ENCODE measurements at regions not wholly inside any gene's neighbourhood (a gene's known extent, or its start where the extent isn't known, plus 50 kb on each side); places are given as distances from the start of the nearest gene placed in this dataset.
"Not testable (repeated sequence)": the region's sequence is repeated elsewhere in the genome, so short reads cannot be mapped to it uniquely, and the experiment has no call there.

DNA sequence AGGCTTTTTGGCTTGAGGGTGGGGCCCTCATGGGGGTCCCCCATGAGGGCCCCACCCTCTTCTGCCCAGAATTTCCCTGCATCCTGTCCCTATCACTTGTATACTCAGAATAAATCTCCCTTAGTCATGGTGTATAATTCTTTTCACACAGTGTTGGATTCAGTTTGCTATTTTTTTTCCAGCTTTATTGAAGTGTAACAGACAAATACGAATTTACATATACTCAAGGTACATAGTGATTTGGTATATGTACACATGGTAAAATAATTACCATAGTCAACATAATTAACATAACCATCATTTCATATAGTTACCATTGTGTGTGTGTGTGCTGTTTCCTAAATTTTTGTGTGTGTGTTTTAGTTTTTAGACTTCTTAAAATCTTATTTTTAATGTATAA, 289.4 kb downstream of the CNTNAP3B start:
- DNase-seq (ENCODE audit: low spot score): not testable (repeated sequence)

DNA sequence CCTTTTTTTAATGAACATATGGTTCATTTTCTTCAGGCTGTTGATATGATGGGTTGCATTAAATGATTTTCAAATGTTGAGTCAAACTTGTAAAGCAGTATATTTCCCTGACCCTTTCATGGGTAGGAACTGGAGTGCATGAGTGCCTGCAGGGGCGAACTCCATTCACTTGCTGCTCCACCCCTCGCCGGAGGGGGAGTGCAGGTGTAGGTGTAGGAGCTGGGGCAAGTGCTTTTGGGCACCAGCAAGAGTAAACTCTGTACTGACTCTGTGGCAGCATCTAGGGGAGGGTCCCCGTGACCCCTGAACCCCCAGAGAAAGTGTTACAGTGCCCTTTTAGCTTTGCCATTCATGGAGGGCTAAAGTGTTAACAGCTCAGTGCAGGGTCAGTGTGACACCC, 290.3 kb downstream of the CNTNAP3B start:
- DNase-seq (ENCODE audit: low spot score): not testable (repeated sequence)

DNA sequence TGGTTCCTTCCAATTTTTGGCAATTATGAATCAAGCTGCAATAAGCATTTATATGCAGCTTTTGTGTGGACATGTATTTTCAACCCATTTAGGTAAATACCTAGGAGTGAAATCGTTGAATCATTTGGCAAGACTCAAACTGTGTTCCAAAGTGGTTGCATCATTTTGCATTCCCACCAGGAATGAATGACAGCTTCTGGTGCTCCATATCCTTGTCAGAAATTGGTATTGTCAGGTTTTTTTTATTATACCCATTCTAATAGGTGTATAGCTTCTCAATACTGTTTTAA, 290.7 kb downstream of the CNTNAP3B start:
- DNase-seq (ENCODE audit: low spot score): not testable (repeated sequence)

DNA sequence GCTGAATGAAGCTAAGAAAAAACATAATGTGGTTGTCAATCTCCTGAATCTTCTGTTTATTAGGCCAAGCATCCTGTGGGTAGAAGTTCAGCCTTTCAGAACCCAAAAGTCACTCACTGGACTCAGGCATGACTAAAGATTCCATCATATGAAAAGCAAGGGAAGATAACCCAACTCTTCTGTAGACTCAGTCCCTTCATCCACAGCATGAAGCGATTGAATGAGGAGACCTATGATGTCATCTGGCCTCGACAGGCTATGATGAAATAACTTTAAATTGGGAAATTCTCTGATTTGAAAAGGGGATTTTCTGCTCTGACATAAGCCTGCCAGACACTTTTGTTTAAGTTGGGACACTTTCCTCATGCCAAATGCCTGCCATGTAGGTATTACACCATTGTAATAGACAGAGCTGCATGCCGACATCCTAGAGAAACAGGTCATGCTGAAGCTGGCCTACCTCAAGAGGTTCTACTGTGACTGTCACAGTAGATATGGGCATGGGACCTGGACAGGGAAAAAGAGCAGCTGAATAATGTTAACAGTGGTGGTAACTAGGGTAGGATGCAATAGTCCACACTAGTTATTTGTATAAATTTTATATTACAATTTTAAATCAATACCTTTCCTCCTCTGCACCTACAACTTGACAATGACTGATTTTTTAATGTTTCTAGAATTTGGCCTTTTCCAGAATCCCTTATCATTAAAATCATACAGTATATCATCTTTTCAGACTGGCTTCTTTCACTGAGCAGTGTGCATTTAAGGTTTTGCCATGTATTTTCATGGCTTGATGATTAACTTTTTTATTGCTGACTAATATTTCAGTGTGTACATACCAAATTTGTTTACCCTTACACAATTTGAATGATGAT, 291.3 kb downstream of the CNTNAP3B start:
- DNase-seq (ENCODE audit: low spot score): not testable (repeated sequence)

DNA sequence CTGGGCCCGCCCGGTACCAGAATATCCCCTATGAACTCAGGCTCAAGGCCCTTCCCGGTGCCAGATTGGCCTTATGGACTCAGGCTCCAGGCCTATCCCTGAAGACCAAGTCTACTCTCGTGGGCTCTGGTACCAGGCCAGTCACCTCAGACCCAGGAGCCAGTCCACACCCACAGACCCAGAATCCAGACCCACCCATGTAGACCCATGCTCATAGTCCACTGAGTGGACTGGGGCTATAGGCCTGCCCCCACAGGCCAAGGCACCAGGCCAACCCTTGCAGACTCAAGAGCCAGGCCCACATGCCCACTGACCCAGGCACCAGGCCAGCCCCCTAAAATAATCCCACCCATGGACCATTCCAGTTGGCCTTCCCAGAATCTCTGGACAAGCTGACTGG, 296.1 kb downstream of the CNTNAP3B start:
- not testable (repeated sequence) for DNase-seq (ENCODE audit: low spot score)

DNA sequence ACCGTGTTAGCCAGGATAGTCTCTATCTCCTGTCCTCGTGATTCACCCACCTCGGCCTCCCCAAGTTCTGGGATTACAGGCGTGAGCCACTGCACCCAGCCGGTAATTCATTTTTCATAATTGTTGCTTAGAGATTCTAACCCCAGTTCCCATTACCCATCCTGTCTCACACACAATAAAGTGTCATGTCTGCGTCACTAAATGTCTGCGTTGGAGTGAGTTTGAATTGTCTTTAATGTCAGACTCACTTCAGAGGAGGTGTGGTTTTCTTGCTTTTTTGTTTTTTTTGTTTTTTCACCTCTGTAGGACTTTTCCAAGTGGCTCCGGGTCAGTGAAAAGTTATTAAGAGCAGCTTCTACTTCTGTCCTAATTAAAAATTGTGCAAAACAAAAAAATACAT, 304.5 kb downstream of the CNTNAP3B start:
- not testable (repeated sequence) for DNase-seq (ENCODE audit: low spot score)

DNA sequence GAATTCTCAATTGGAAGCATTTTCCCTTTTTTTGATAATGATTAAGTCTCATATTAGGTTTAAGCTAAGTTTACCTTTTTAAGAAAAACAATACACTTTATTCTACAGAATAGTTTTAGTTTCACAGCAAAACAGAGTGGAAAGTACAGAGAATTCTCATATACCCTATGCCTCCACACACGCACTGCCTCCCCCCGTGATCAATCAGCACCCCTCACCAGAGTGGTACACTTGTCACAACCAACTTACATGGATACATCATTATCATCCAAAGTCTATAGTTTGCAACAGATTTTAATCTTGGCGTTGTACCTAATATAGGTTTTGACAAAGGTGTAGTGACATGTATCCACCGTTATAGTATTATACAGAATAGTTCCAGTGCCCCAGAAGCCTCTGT, 326.5 kb downstream of the CNTNAP3B start:
- not testable (repeated sequence) for DNase-seq (ENCODE audit: low spot score)

DNA sequence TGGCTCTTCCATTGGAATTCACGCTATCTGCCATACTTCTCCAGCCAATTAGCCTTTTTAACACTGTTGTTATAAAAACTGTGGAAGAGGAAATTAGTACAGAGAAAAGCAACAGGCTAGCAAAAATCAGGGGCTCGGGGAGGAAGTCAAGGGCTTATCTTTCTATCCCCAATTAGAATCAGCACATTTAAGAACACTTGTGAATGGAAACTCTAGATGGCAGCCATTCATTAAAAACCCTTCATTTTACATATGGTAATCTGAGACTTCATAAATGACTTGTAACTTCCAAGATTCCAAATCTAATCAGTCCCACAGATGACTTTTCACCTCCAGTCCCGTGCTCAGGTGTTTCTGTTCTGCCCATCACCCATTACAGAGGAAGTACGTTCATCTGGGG, 330.5 kb downstream of the CNTNAP3B start:
- not testable (repeated sequence) for DNase-seq (ENCODE audit: low spot score)

DNA sequence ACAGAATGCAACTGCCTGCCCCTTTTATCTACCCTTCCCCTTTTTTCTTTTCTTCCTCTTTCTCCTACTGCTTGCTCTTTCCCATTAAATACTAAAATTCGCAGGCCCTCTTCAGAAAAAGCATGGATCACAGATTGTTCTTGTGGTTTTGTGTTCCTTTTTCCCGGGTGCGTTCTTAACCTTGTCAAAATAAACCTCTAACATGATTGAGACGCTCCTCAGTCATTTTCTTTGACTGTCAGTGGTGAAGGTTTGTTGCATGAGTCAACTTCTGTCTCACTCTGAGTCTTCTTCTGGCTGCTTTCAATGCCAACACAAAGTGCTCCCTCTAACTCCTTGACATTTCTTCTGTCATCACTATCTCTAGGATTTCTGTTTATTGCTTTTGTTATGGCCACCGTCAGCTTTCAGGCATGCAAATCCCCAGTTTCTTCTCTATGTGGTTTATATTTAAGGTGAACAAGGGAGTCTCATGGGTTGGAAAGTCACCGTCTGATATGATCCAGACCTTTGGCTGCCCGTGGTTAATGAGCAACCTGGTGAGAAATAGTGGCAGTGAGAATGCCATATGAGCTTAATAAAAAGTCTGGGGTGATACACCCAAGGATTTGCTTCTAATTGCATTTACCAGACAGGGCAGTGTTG, 338.4 kb downstream of the CNTNAP3B start:
- DNase-seq (ENCODE audit: low spot score): not testable (repeated sequence)

DNA sequence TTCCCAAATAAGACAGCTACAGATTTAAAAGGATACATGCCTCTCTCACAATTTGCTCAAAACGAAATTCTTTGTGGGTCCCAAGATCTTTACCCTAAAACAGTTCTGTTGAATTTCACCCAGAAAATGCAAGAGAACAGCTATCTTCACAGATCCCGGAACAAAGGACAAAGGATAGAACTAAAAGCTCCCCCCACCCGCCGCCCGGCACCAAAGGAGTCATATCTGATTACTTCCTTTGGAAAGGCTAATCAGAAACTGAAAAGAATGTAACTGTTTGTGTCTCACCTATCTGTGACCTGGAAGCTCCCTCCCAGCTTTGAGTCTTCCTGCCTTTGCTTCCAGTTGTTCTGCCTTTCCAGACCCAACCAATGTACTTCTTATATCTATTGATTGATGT, 339.2 kb downstream of the CNTNAP3B start:
- not testable (repeated sequence) for DNase-seq (ENCODE audit: low spot score)

DNA sequence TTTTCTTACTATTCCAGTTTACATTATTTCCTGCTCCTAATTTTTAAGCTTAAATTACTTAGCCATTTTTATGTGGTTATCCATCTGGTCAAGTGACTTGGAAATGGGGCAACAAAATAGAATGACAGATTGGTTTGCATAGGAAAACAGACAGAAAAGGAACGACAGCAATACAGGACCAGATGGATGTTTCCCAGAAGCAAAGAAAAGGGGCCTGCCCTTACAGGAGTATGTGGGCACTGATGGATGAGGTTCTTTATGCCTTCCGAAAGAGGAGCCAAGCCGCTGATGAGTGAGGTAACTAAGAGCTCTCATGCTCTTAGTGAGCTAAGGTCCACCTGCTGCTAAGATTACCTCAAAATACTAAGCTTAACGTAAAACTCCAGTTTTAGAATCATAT, 339.8 kb downstream of the CNTNAP3B start:
- not testable (repeated sequence) for DNase-seq (ENCODE audit: low spot score)

DNA sequence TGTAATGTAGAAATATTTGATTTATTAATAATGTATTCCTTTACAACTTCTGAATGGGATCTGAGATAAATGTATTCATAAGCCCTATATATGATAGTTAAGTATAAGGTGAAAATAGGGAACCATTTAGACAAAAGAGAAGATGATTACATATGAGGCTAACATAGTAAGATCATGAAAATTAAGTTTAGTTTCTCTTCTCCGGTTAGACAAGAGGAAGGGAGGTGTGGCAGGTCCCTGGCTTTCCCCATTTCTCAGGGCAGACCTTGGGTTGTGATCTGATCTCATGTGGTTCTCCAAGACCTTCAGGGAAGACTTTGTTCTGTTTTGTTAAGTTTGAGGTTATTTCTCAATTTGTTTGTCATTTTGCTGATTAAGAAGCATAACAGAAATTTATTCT, 341.3 kb downstream of the CNTNAP3B start:
- not testable (repeated sequence) for DNase-seq (ENCODE audit: low spot score)

DNA sequence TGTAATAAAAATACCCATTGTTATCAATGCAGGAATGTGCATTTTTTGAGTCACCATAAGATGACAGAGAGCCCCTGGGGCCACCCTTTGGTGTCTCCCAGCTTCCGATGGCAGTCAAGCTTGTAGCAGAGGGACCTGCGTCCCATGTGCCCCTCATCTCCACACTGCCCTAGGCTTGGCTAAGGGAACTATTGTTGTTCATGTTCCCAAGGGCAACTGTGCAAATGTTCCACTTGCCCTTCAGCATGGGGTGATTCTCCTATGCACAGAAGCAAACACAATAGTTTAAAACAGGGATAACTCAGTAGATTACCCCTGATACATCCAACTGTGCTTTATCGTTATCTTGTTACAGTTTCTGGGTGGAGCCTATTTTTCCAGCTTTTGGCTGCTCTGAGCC, 342.0 kb downstream of the CNTNAP3B start:
- DNase-seq (ENCODE audit: low spot score): not testable (repeated sequence)

DNA sequence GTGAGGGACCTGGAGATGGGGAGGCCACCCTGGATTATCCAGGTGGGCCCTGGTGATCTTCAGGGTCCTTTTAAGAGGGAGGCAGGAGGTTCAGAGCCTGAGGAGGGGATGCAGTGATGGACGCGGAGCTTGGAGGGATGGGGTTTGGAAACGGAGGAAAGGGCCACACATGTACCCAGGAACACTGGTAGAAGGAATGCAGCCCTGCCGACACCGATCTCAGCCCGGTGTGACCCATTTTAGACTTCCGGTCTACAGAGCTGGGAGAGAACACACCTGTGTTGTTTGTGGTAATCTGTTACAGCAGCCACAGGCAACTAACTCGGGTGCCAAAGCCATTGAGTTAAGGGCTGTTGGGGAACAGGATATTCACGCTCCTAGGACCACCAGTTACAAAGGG, 345.2 kb downstream of the CNTNAP3B start:
- not testable (repeated sequence) for DNase-seq (ENCODE audit: low spot score)

DNA sequence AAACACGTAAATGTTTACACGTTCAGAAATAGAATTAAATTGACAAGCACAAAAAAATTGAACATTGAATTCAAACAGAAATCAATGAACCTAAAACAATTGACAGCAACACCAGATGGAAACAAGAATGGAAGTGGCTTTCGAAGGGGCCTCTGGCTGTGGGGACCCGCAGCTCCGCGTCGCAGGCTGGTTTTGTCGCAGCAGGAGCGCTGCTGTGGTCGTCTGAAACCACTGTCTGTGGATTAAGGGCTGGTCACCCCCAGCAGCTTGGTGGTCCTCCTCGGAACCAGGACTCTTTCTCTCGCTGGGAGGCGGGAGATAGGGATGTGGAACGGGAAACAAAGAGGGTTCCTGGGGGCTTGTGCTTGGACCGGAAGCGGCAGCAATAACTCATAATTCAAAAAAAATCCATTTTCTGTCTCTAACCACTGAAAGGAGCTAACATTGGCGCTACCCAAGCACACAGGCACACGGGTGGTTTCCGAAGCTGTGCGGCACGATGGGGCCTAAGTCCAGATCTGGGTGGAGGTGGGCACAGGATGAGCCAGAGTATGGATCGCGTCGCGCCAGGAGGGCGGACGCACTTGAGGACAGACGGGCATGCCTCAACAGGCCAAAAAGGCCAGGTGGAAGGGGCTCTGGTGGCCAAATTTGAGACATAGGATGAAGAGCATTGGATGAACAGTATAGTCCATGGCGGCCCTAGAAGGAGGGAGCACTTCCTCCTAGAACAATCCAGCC, 346.0 kb downstream of the CNTNAP3B start:
- not testable (repeated sequence) for DNase-seq (ENCODE audit: low spot score)

DNA sequence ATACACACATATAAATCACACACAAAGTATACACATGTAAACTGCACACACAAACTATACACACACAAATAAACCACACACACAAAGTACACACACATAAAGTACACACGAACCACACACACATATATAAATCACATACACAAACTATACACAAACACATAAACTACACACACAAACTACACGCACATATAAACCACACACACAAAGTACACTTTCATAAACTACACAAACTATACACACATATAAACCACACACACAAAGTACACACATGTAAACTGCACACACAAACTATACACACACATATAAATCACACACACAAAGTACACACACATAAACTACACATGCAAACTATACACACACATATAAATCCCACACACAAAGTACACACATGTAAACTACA, 347.3 kb downstream of the CNTNAP3B start:
- DNase-seq (ENCODE audit: low spot score): not testable (repeated sequence)

DNA sequence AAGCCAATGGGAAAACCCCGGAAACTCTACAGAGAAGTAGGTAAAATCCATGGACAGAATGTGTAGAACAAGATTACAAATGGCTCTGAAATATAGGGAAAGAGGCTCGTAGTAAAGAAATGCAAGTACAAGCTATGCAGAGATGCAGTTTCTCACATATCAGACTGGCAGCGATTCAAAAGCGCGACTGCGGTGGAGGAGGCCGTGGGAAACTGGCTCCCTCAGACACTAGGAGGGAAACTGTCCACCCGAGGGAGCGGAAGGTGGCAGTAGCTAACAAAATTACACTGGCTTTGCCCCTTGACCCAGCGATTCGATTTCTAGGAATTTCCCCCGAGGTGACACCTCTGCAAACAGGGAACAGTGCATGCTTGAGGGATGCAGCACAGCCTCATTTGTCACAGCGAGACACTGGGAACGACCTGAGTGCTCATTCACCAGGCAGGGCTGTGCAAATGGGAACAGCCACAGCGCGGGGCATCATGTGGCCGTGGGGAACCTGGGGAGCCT, 349.3 kb downstream of the CNTNAP3B start:
- not testable (repeated sequence) for DNase-seq (ENCODE audit: low spot score)

DNA sequence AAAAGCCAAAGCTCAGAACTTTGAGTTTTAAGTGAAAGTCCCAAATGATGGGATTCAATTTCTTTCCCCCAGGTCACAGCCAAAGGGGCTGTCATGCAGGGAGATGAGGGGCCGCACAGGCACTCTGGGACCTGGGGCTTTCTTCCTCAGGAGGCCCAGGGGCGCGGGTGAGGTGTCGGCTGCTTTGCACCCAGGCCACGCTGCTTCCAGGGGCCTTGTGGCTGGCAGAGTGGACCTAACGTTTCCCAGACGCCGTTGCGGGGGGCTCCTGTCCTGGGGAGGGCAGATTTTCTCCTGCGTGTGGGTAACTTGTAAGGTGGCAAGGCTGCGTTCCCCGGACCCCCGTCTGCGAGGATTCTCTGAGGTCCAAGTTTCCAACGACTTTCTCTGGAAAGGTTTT, 350.0 kb downstream of the CNTNAP3B start:
- DNase-seq (ENCODE audit: low spot score): not testable (repeated sequence)

DNA sequence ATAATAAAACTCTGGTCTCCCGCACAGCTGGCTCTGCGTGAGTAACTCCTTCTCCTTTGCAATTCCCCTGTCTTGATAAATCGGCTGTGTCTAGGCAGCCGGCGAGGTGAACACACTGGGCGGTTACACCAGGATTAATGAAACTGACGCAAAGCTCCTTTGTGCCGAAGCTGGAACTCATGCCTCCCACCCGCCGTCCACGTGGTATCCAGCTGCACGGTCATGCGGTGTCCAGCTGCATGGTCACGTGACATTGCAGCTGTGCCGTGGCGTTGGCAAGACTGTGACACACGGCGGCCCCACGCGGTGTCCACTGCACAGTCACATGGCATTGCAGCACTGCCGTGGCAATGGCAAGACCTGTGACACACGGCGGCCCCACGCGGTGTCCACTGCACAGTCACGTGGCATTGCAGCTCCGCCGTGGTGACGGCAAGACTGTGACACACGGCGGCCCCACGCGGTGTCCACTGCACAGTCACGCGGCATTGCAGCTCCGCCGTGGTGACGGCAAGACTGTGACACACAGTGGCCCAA, 350.6 kb downstream of the CNTNAP3B start:
- not testable (repeated sequence) for DNase-seq (ENCODE audit: low spot score)

DNA sequence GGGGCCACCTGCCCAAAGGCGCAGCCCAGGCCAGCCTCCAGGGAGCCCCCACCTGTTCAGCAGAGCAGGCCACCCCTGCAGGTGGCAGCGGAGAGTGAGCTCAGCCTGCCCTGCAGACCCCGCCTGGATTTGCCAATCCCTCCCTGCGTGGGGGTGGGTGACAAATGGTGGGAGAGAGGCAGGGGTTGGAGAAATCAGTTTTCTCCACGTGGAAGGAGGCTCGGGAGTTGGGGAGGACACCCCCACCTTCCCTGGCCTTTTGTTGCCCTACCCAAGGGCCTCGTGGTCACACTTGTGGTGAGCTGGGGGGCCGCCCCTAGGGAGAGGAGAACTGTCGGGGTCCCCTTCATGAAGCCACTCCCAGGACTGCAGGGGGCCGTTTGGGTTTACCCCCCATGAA, 351.7 kb downstream of the CNTNAP3B start:
- DNase-seq (ENCODE audit: low spot score): not testable (repeated sequence)

DNA sequence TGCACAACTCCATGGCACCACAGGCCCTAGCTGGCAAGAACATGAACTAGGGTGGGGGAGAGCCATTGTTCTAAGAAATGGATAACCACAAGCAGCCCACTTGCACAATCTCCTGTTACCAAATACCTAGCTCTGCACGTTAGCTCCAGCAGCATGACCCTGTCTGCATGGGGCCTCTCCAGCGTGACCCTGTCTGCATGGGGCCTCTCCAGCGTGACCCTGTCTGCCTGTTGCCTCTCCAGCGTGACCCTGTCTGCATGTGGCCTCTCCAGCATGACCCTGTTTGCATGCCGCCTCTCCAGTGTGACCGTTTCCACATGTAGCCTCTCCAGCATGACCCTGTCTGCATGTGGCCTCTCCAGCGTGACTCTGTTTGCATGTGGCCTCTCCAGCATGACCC, 356.7 kb downstream of the CNTNAP3B start:
- not testable (repeated sequence) for DNase-seq (ENCODE audit: low spot score)

DNA sequence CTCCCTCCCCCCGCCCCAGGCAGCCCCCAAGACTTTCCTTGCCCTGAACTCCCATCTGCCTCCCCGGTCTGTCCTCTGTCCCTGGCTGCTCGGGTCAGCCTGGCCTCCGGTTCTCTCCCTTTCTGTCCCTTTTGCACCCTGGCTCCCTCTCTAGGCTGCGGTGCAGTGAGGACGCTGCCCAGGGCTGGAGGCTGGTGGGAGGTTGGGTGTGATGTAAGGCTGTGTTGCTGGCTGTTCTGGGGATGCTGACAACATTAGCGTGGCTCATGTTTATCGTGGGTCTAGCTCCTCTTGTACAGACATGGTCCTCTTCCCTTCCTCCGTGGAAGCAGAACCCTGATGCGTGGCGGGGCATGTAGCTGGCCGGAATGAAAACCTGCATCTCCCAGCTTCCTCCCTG, 357.5 kb downstream of the CNTNAP3B start:
- not testable (repeated sequence) for DNase-seq (ENCODE audit: low spot score)

Measured in GM03348 (cell line).